ENCODE measurements at regions not wholly inside any gene's neighbourhood (a gene's known extent, or its start where the extent isn't known, plus 50 kb on each side); places are given as distances from the start of the nearest gene placed in this dataset.

- TF ChIP-seq CTCF (conservative IDR thresholded peaks at IDR 0.05; ENCODE audit: low read depth, low read length), result no peak
- no peak for TF ChIP-seq EZH2 (IDR thresholded peaks at IDR 0.05; ENCODE audit: low read length, unreplicated experiment)
Measured at GRCh38 chr17:73879987-73880386, 235.7 kb upstream of the SDK2 start.

Measured in PC-3 (cell line).